Heart right ventricle (tissue), 16 donors: ENCODE measurements at regions not wholly inside any gene's neighbourhood (a gene's known extent, or its start where the extent isn't known, plus 50 kb on each side); places are given as distances from the start of the nearest gene placed in this dataset.

ENCODE experiments used
- ATAC-seq, 8 donors: fragments of 200-7000 bp; cut with Tn5 transposase; one replicate each; pipeline ENCODE4 v1.9.1; 2020; ENCODE audit warnings: mild to moderate bottlenecking in 8 of 8, moderate library complexity in 8 of 8, moderate number of reproducible peaks in 1 of 8
- DNase-seq, 2 donors: peaks; one replicate each; pipeline ENCODE4 v3.0.0-alpha.2; 2020
- H3K27ac ChIP-seq, 10 donors: fragments of 200-600 bp; sonication (generic) in 2 of 10; one replicate each; pipeline versions ENCODE4 v1.5.0 to v1.8.0; 2020 to 2022; ENCODE audit warnings: mild to moderate bottlenecking in 3 of 10
- H3K27me3 ChIP-seq, 7 donors: fragments of 200-600 bp; one replicate each; pipeline ENCODE4 v1.8.0; 2021 to 2022; ENCODE audit warnings: mild to moderate bottlenecking in 2 of 7
- H3K36me3 ChIP-seq, 9 donors: fragments of 200-600 bp; sonication (generic) in 1 of 9; one replicate each; pipeline versions ENCODE4 v1.5.0 to v1.8.0; 2020 to 2022; ENCODE audit warnings: mild to moderate bottlenecking in 2 of 9
- H3K4me1 ChIP-seq, 9 donors: fragments of 200-600 bp; sonication (generic) in 1 of 9; one replicate each; pipeline versions ENCODE4 v1.5.0 to v1.8.0; 2020 to 2022; ENCODE audit warnings: mild to moderate bottlenecking in 4 of 9
- H3K4me3 ChIP-seq, 10 donors: fragments of 200-600 bp; sonication (generic) in 2 of 10; one replicate each; pipeline versions ENCODE4 v1.5.0 to v1.8.0; 2020 to 2022; ENCODE audit warnings: mild to moderate bottlenecking in 7 of 10, moderate library complexity in 2 of 10
- H3K9me3 ChIP-seq, 11 donors: fragments of 200-600 bp in 10 of 11; sonication (generic) in 2 of 11; one replicate each; pipeline versions ENCODE4 v1.5.0 to v1.8.0; 2013 to 2022; ENCODE audit warnings: mild to moderate bottlenecking in 2 of 11, control low read depth in 1 of 11, moderate library complexity in 1 of 11
- CTCF ChIP-seq, 9 donors: fragments of 200-600 bp; sonication (generic) in 2 of 9; IDR thresholded peaks; one replicate each; pipeline versions ENCODE4 v1.5.0 to v1.8.0; 2021 to 2022; ENCODE audit warnings: antibody characterized with exemption in 9 of 9, mild to moderate bottlenecking in 5 of 9, moderate library complexity in 1 of 9
- WGBS, 2 donors: extraction: QIAGEN DNeasy Blood & Tissue Kit; methylation state at CpG; one replicate each; pipeline ENCODE4 v1.1.7; 2013; ENCODE audit warnings: inconsistent platforms in 1 of 2; 5-methylcytosine and 5-hydroxymethylcytosine counted together
- intact Hi-C, 10 donors: fragments of 100-400 bp; cut with DNase I; formaldehyde crosslinking; loops; one replicate each; pipeline versions ENCODE4 v1.11.1 to v1.14.2; 2022
- donor health status: Arrhythmogenic right ventricular cardiomyopathy.
- donor health status: ischemic (EF 13 %, LVEDD 7.1; RV severe dilation, severe dysfunction).
- donor health status: healthy with polysubstance abuse.
- donor health status: DM: no; HTN: yes; CAD: no.
- donor health status: DM: no; HTN: no; CAD: no.
- donor health status: ischemic (EF 25% LVEDD 6.9; RV normal size, moderate dysfunction).
- donor health status: ischemic (EF 25% LVEDD 5.7; RV mildly dilated, moderate dysfunction).
- donor health status: healthy.
- donor health status: DM: yes; HTN: yes; CAD: no.
- donor health status: Ischemic cardiomyopathy.
- donor health status: ischemic (EF 35%, LVEDD 5.7; RV mildly dilated, moderate dysfunction).
- donor health status: nonischemic (EF 11% LVEDD 7.7; RV severe dilation, severe dysfunction).
- donor health status: DM: yes; HTN: yes; CAD: no.
- donor health status: PGD.
- donor health status: ischemic (EF 29% LVEDD 5.4; RV normal size, mild dysfunction).
- donor health status: nonischemic (EF 23%, LVEDD 6.1; RV moderate dilation, normal function).

- no peak for DNase-seq
- H3K4me3 ChIP-seq, result no peak overlapping the region
- H3K27ac ChIP-seq, result no peak overlapping the region
- peaks cover 0 to 5% (median 0%) of the 10 kb centered on the region in 9 donors for H3K4me1 ChIP-seq
- no peak for TF ChIP-seq CTCF (IDR thresholded peaks at IDR 0.05)
- WGBS, 2 donors, result 63 to 66% methylated on average over 2 of the region's 2 CpGs
- no peaks in the 10 kb centered on the region for H3K36me3 ChIP-seq
- intact Hi-C loops, result no loop called here
- H3K27me3 ChIP-seq, result no peaks in the 10 kb centered on the region
- ATAC-seq, result peak in 2 of 8 donors; percentile 22 to 43
- H3K9me3 ChIP-seq, result no peaks in the 10 kb centered on the region
These were observed 54.7 kb upstream of the ITPKB start for GRCh38 chr1:226793620-226794276.

- no peak for TF ChIP-seq CTCF (IDR thresholded peaks at IDR 0.05)
- intact Hi-C loops, result no loop called here
- no peak overlapping the region for H3K27ac ChIP-seq
- no peaks in the 10 kb centered on the region for H3K9me3 ChIP-seq
- no peak overlapping the region for H3K4me3 ChIP-seq
- ATAC-seq, result no peak
- H3K27me3 ChIP-seq, result no peaks in the 10 kb centered on the region
- 92 to 97% methylated on average over 1 of the region's 1 CpG for WGBS, 2 donors
- DNase-seq, result no peak
- H3K4me1 ChIP-seq, result peaks cover 0 to 3% (median 0%) of the 10 kb centered on the region in 9 donors
- H3K36me3 ChIP-seq, result no peaks in the 10 kb centered on the region
These were observed 53.3 kb upstream of the ITPKB start for GRCh38 chr1:226792368-226792767.

- no peaks in the 10 kb centered on the region for H3K27me3 ChIP-seq
- H3K4me3 ChIP-seq, result no peak overlapping the region
- intact Hi-C loops, result no loop called here
- no peak overlapping the region for H3K27ac ChIP-seq
- TF ChIP-seq CTCF (IDR thresholded peaks at IDR 0.05), result no peak
- DNase-seq (no peak), ATAC-seq (no peak)
- H3K9me3 ChIP-seq, result no peaks in the 10 kb centered on the region
- H3K4me1 ChIP-seq, result peaks cover 0 to 3% (median 0%) of the 10 kb centered on the region in 9 donors
- no peaks in the 10 kb centered on the region for H3K36me3 ChIP-seq
- WGBS, 2 donors, result 84 to 86% methylated on average over 6 of the region's 6 CpGs
These were observed 51.6 kb upstream of the ITPKB start for GRCh38 chr1:226790545-226791181.

GRCh38 chr1:226788965-226789364 lies 49.9 kb upstream of the ITPKB start:
- no peak for ATAC-seq
- no peak for TF ChIP-seq CTCF (IDR thresholded peaks at IDR 0.05)
- H3K4me1 ChIP-seq, result peaks cover 0 to 11% (median 3%) of the 10 kb centered on the region in 9 donors
- H3K27ac ChIP-seq, result no peak overlapping the region
- H3K9me3 ChIP-seq, result no peaks in the 10 kb centered on the region
- no peak overlapping the region for H3K4me3 ChIP-seq
- WGBS, 2 donors, result 90 to 94% methylated on average over 4 of the region's 4 CpGs
- H3K27me3 ChIP-seq, result no peaks in the 10 kb centered on the region
- no peaks in the 10 kb centered on the region for H3K36me3 ChIP-seq
- DNase-seq, result no peak
- intact Hi-C loops, result no loop called here
